Mesendoderm (in vitro differentiated cells): ENCODE measurements at regions not wholly inside any gene's neighbourhood (a gene's known extent, or its start where the extent isn't known, plus 50 kb on each side); places are given as distances from the start of the nearest gene placed in this dataset.

Experiments
- DNase-seq: peaks from one replicate; pipeline ENCODE4 v3.0.0; 2013
- H2AK5ac ChIP-seq: 2 replicates; pipeline ENCODE4 v1.6.1; 2013; ENCODE audit warnings: low read length, inconsistent platforms
- H2BK120ac ChIP-seq: 2 replicates; pipeline ENCODE4 v1.6.1; 2013; ENCODE audit warnings: low read depth, mild to moderate bottlenecking, low read length, moderate library complexity, mixed read lengths
- H2BK15ac ChIP-seq: replicated peaks from 2 replicates; pipeline ENCODE4 v1.6.1; 2013; ENCODE audit warnings: low read depth, mild to moderate bottlenecking, moderate library complexity
- H2BK5ac ChIP-seq: 2 replicates; pipeline ENCODE4 v1.6.1; 2013; ENCODE audit warnings: low read length, inconsistent platforms
- H3K18ac ChIP-seq: 2 replicates; pipeline ENCODE4 v1.6.1; 2013; ENCODE audit warnings: mild to moderate bottlenecking, low read length, mixed read lengths
- H3K23ac ChIP-seq: one replicate; pipeline ENCODE4 v1.6.1; 2013; ENCODE audit warnings: low read length
- H3K27ac ChIP-seq: 2 replicates; pipeline ENCODE4 v1.5.1; 2013; ENCODE audit warnings: low read depth, mild to moderate bottlenecking, inconsistent platforms, low read length, moderate library complexity
- H3K27me3 ChIP-seq: 2 replicates; pipeline ENCODE4 v1.6.1; 2013; ENCODE audit warnings: low read length, control low read depth, mild to moderate bottlenecking, inconsistent platforms; ENCODE audit not compliant: insufficient read depth, poor library complexity
- H3K36me3 ChIP-seq: 2 replicates; pipeline ENCODE4 v1.6.1; 2013; ENCODE audit warnings: low read length, inconsistent platforms; ENCODE audit not compliant: control insufficient read depth, insufficient read depth
- H3K4ac ChIP-seq: one replicate; pipeline ENCODE4 v1.6.1; 2013; ENCODE audit warnings: low read depth, mild to moderate bottlenecking, low read length, moderate library complexity
- H3K4me1 ChIP-seq: 2 replicates; pipeline ENCODE4 v1.6.1; 2013; ENCODE audit warnings: low read depth, low read length, inconsistent platforms; ENCODE audit not compliant: control insufficient read depth
- H3K4me2 ChIP-seq: 2 replicates; pipeline ENCODE4 v1.6.1; 2013; ENCODE audit warnings: low read length
- H3K4me3 ChIP-seq: 2 replicates; pipeline ENCODE4 v1.5.1; 2013; ENCODE audit warnings: mild to moderate bottlenecking, low read length
- H3K56ac ChIP-seq: one replicate; pipeline ENCODE4 v1.6.1; 2013; ENCODE audit warnings: low read length
- H3K79me1 ChIP-seq: 2 replicates; pipeline ENCODE4 v1.6.1; 2013; ENCODE audit warnings: low read length, inconsistent platforms
- H3K79me2 ChIP-seq: 2 replicates; pipeline ENCODE4 v1.6.1; 2013; ENCODE audit warnings: mild to moderate bottlenecking, low read length; ENCODE audit not compliant: control insufficient read depth, insufficient read depth
- H3K9ac ChIP-seq: 2 replicates; pipeline ENCODE4 v1.6.1; 2013; ENCODE audit warnings: low read length, inconsistent platforms
- H4K5ac ChIP-seq: one replicate; pipeline ENCODE4 v1.6.1; 2013; ENCODE audit warnings: low read length
- H4K8ac ChIP-seq: one replicate; pipeline ENCODE4 v1.6.1; 2013; ENCODE audit warnings: low read depth, mild to moderate bottlenecking, control low read depth, low read length, moderate library complexity
- WGBS: extraction: QIAGEN DNeasy Blood & Tissue Kit; methylation state at CpG from one replicate; pipeline ENCODE4 v1.1.7; 2013; ENCODE audit warnings: low lambda C conversion rate, missing lambda C conversion rate; ENCODE audit not compliant: insufficient coverage; ENCODE audit errors: extremely low coverage; 5-methylcytosine and 5-hydroxymethylcytosine counted together

GRCh38 chr4:111480510-111480909, 664.7 kb upstream of the FAM241A start:
- no peak overlapping the region for H3K9ac ChIP-seq
- no peak overlapping the region for H3K56ac ChIP-seq
- H3K23ac ChIP-seq: no peak overlapping the region
- no peak overlapping the region for H3K4me2 ChIP-seq
- no peak overlapping the region for H4K5ac ChIP-seq
- no peak overlapping the region for H2BK120ac ChIP-seq
- H3K4me3 ChIP-seq: no peak overlapping the region
- no peak overlapping the region for H4K8ac ChIP-seq
- H2AK5ac ChIP-seq: no peak overlapping the region
- no peaks in the 10 kb centered on the region for H3K27me3 ChIP-seq
- no peaks in the 10 kb centered on the region for H3K36me3 ChIP-seq
- no peak overlapping the region for H2BK5ac ChIP-seq
- H3K79me2 ChIP-seq: no peaks in the 10 kb centered on the region
- no peaks in the 10 kb centered on the region for H3K79me1 ChIP-seq
- no peak overlapping the region for H3K4ac ChIP-seq
- no peak overlapping the region for H3K27ac ChIP-seq
- no peak overlapping the region for H3K18ac ChIP-seq
- no peaks in the 10 kb centered on the region for H3K4me1 ChIP-seq
- H2BK15ac ChIP-seq: no peak overlapping the region
- DNase-seq: no peak

DNA sequence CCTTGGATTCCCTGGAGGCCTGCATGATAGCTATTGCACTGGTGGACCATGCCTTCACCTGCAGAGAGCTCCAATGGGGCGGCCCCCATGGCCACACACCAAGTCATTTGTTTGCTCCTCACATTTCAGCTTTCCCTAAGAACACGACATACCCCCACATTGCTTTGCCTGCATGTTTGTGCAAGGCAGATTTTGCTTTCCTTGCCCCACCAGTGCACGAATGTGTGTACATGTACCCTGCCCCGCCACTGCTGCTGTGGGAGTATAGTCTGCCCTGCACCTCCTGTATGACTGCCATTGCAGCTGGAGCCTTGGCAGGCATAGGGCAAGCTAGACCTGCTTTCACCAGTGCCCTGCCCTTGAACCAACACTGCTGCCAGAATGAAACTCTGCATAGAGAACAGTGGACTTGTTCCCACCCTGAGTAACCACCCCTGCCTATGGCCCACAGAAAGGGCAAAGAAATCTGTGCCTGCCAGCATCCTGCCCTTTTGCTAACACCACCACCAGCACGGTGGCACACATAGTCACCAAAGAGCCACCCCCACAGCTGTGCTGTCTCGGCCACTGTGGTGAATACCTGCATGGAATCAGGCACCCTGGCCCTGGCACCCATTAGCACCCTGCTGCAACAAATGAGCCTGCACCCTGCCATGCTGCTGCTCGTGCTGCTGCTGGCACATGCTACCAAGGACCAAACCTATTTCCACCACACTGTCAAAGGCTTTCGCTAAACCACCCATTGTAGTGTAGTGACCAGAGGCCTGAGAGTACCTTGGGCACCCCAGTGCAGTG, 661.7 kb upstream of the FAM241A start:
- Histone ChIP-seq H3K56ac (no peak overlapping the region), H3K27ac (no peak overlapping the region), H3K4me2 (no peak overlapping the region), H3K4ac (no peak overlapping the region), H3K9ac (no peak overlapping the region), H3K4me3 (no peak overlapping the region), H2BK15ac (no peak overlapping the region), H3K23ac (no peak overlapping the region), H4K5ac (no peak overlapping the region), H3K79me1 (no peaks in the 10 kb centered on the region), H3K79me2 (no peaks in the 10 kb centered on the region), H3K18ac (no peak overlapping the region), H4K8ac (no peak overlapping the region), H3K27me3 (no peaks in the 10 kb centered on the region), H3K36me3 (no peaks in the 10 kb centered on the region), H2BK5ac (no peak overlapping the region), H3K4me1 (no peaks in the 10 kb centered on the region), H2AK5ac (no peak overlapping the region), H2BK120ac (no peak overlapping the region)
- WGBS: no CpG with 5 or more reads among the region's 8 CpGs
- no peak for DNase-seq

GRCh38 chr4:111492496-111492895, 652.8 kb upstream of the FAM241A start:
- no peaks in the 10 kb centered on the region for H3K27me3 ChIP-seq
- H3K18ac ChIP-seq: no peak overlapping the region
- no peaks in the 10 kb centered on the region for H3K79me2 ChIP-seq
- no peak overlapping the region for H4K5ac ChIP-seq
- H2BK5ac ChIP-seq: no peak overlapping the region
- no peak overlapping the region for H3K9ac ChIP-seq
- no peaks in the 10 kb centered on the region for H3K36me3 ChIP-seq
- no peak overlapping the region for H3K56ac ChIP-seq
- WGBS: no CpG with 5 or more reads among the region's 1 CpG
- H3K4me2 ChIP-seq: no peak overlapping the region
- H3K23ac ChIP-seq: no peak overlapping the region
- no peak overlapping the region for H3K4me3 ChIP-seq
- no peak overlapping the region for H4K8ac ChIP-seq
- H3K4me1 ChIP-seq: no peaks in the 10 kb centered on the region
- no peak overlapping the region for H2BK120ac ChIP-seq
- H2BK15ac ChIP-seq: no peak overlapping the region
- H3K79me1 ChIP-seq: no peaks in the 10 kb centered on the region
- no peak for DNase-seq
- H3K27ac ChIP-seq: no peak overlapping the region
- no peak overlapping the region for H3K4ac ChIP-seq
- no peak overlapping the region for H2AK5ac ChIP-seq

DNA sequence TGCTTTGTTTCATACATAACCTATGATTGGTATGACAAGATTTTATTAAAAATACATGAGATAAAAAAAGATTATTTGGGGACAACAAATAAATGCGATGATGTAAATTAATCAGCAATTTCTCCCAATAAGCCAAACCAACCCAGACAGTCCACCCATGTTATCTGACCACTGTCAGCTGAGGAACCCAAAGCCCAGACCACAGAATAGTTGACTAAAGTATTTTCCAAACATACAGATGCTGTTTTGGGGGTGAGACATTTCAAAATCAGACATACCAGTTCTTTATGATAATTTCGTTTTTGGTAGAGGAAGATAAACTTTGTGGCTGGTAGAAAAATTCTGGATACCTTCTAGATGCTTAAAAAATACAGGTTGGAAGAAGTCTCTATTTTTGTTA, 650.8 kb upstream of the FAM241A start:
- no peak for DNase-seq
- H3K23ac ChIP-seq: no peak overlapping the region
- no CpG with 5 or more reads among the region's 2 CpGs for WGBS
- H3K4me2 ChIP-seq: no peak overlapping the region
- no peaks in the 10 kb centered on the region for H3K27me3 ChIP-seq
- no peak overlapping the region for H2BK15ac ChIP-seq
- no peak overlapping the region for H2BK5ac ChIP-seq
- H3K4me1 ChIP-seq: no peaks in the 10 kb centered on the region
- no peak overlapping the region for H3K9ac ChIP-seq
- no peak overlapping the region for H3K4me3 ChIP-seq
- no peak overlapping the region for H3K27ac ChIP-seq
- no peak overlapping the region for H3K4ac ChIP-seq
- H3K79me1 ChIP-seq: no peaks in the 10 kb centered on the region
- no peaks in the 10 kb centered on the region for H3K79me2 ChIP-seq
- H2BK120ac ChIP-seq: no peak overlapping the region
- H4K8ac ChIP-seq: no peak overlapping the region
- no peak overlapping the region for H3K56ac ChIP-seq
- H3K18ac ChIP-seq: no peak overlapping the region
- H2AK5ac ChIP-seq: no peak overlapping the region
- no peaks in the 10 kb centered on the region for H3K36me3 ChIP-seq
- H4K5ac ChIP-seq: no peak overlapping the region

GRCh38 chr4:111494971-111495370, 650.3 kb upstream of the FAM241A start:
- H3K79me1 ChIP-seq: no peaks in the 10 kb centered on the region
- no peak overlapping the region for H3K4ac ChIP-seq
- WGBS: no CpG with 5 or more reads among the region's 1 CpG
- H3K4me1 ChIP-seq: no peaks in the 10 kb centered on the region
- H3K18ac ChIP-seq: no peak overlapping the region
- H3K27ac ChIP-seq: no peak overlapping the region
- H2AK5ac ChIP-seq: no peak overlapping the region
- no peak overlapping the region for H2BK5ac ChIP-seq
- no peak overlapping the region for H3K23ac ChIP-seq
- H3K4me2 ChIP-seq: no peak overlapping the region
- H4K5ac ChIP-seq: no peak overlapping the region
- H3K79me2 ChIP-seq: no peaks in the 10 kb centered on the region
- H3K36me3 ChIP-seq: no peaks in the 10 kb centered on the region
- no peak overlapping the region for H2BK120ac ChIP-seq
- H3K4me3 ChIP-seq: no peak overlapping the region
- no peak for DNase-seq
- no peak overlapping the region for H3K56ac ChIP-seq
- H2BK15ac ChIP-seq: no peak overlapping the region
- H3K27me3 ChIP-seq: no peaks in the 10 kb centered on the region
- H3K9ac ChIP-seq: no peak overlapping the region
- H4K8ac ChIP-seq: no peak overlapping the region

DNA sequence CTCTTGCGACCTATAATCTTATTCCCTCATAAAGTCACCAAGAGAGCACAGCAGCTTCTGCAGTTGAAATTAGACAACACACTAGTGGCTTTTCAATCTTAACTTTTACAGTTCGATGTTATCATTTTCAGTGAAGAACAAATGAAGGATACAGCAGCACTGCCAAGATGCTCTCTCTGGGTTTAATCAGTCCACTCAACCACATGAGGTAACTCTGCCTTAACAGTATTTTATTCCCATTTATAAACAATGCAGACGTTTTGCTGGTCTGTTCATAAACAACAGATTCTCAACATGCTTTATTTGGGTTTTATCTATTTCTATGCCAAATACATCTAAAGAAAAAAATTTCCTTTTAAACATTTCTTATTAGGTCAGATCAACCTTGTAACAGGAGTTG, 646.0 kb upstream of the FAM241A start:
- no peaks in the 10 kb centered on the region for H3K79me2 ChIP-seq
- no peak for DNase-seq
- no peak overlapping the region for H3K4ac ChIP-seq
- no peak overlapping the region for H2AK5ac ChIP-seq
- H3K9ac ChIP-seq: no peak overlapping the region
- no peak overlapping the region for H3K27ac ChIP-seq
- H2BK15ac ChIP-seq: no peak overlapping the region
- no peak overlapping the region for H3K4me3 ChIP-seq
- no peak overlapping the region for H3K18ac ChIP-seq
- H4K8ac ChIP-seq: no peak overlapping the region
- H3K4me1 ChIP-seq: no peaks in the 10 kb centered on the region
- no peaks in the 10 kb centered on the region for H3K36me3 ChIP-seq
- H3K27me3 ChIP-seq: no peaks in the 10 kb centered on the region
- H4K5ac ChIP-seq: no peak overlapping the region
- H3K23ac ChIP-seq: no peak overlapping the region
- H3K4me2 ChIP-seq: no peak overlapping the region
- H2BK120ac ChIP-seq: no peak overlapping the region
- no peak overlapping the region for H3K56ac ChIP-seq
- WGBS: no CpG with 5 or more reads among the region's 3 CpGs
- no peak overlapping the region for H2BK5ac ChIP-seq
- H3K79me1 ChIP-seq: no peaks in the 10 kb centered on the region
